ENCODE measurements at regions not wholly inside any gene's neighbourhood (a gene's known extent, or its start where the extent isn't known, plus 50 kb on each side); places are given as distances from the start of the nearest gene placed in this dataset.

DNA sequence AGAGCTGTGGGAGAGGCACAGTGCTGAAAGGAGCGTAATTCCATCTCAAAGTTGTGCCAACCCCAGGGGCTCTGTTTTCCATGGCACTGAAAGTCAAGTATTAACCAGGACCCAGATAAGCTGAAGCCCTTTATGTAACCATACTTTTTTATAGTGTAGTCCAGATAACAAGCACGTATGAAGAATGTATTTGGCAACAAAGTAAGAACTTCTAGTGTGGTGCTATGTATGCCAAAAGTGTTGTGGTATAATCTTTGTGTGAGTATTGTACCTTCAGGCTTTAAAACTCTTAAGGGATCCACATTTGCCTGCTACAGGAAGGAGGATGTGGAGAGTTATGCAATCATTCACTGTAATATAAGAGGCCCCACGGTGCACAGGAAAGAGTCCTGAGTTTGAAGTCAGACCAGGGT lies 129.4 kb downstream of the IBTK start:
- Mint-ChIP-seq H3K36me3 (ENCODE audit: insufficient read depth in 1 of 3, low read depth in 3 of 3) (no peaks in the 10 kb centered on the region), H3K4me1 (no peaks in the 10 kb centered on the region), H3K27ac (no peak overlapping the region), H3K27me3 (ENCODE audit: low read depth) (no peaks in the 10 kb centered on the region), H3K4me3 (no peak overlapping the region), H3K9me3 (no peaks in the 10 kb centered on the region)
- Histone ChIP-seq H3K9me3 (ENCODE audit: control insufficient read depth, low read depth, low read length) (no peaks in the 10 kb centered on the region), H3K4ac (ENCODE audit: low read depth, low read length) (no peak overlapping the region), H2AK5ac (ENCODE audit: insufficient read length, low read length) (no peak overlapping the region), H3K79me1 (ENCODE audit: insufficient read depth, low read depth, low read length, poor library complexity, severe bottlenecking) (no peaks in the 10 kb centered on the region), H2BK20ac (ENCODE audit: low read depth, low read length, poor library complexity, severe bottlenecking) (no peak overlapping the region), H4K91ac (ENCODE audit: insufficient read length, low read depth, low read length) (no peak overlapping the region), H3K23ac (ENCODE audit: insufficient read length, low read depth, low read length) (no peak overlapping the region), H2BK5ac (ENCODE audit: insufficient read length, low read length) (no peak overlapping the region), H3K56ac (ENCODE audit: insufficient read length, low read depth, low read length) (no peak overlapping the region), H4K5ac (ENCODE audit: insufficient read length, low read depth, low read length) (no peak overlapping the region), H3K14ac (ENCODE audit: insufficient read depth, low read length) (no peak overlapping the region), H4K8ac (replicated peaks; ENCODE audit: insufficient read length, low read depth, low read length) (no peak overlapping the region), H2BK12ac (ENCODE audit: insufficient read length, low read depth, low read length) (no peak overlapping the region), H3K23me2 (ENCODE audit: insufficient read length, low read depth, low read length, poor library complexity, severe bottlenecking) (no peaks in the 10 kb centered on the region), H3T11ph (ENCODE audit: low read length) (no peak overlapping the region), H3K27ac (ENCODE audit: insufficient read length, low read depth, low read length) (no peak overlapping the region), H3K79me2 (ENCODE audit: insufficient read depth, low read length) (no peaks in the 10 kb centered on the region), H2BK120ac (ENCODE audit: low read depth, low read length, poor library complexity, severe bottlenecking) (no peak overlapping the region), H3K18ac (ENCODE audit: insufficient read length, low read depth, low read length) (no peak overlapping the region), H3K9ac (ENCODE audit: extremely low read depth, insufficient read length, low read length) (no peak overlapping the region), H3K4me1 (ENCODE audit: insufficient read depth, low read length) (no peaks in the 10 kb centered on the region), H3K4me2 (ENCODE audit: insufficient read depth, insufficient read length, low read length) (no peak overlapping the region), H3K27me3 (ENCODE audit: insufficient read depth, low read length) (no peaks in the 10 kb centered on the region), H2BK15ac (ENCODE audit: low read depth, low read length) (no peak overlapping the region), H4K20me1 (ENCODE audit: control insufficient read depth, insufficient read depth, insufficient read length) (no peaks in the 10 kb centered on the region), H2AFZ (ENCODE audit: low read length) (no peak overlapping the region)
- no CpG with 5 or more reads among the region's 3 CpGs for WGBS (ENCODE audit: extremely low coverage, insufficient read length, low lambda C conversion rate)
- TF ChIP-seq, protein P1, sequence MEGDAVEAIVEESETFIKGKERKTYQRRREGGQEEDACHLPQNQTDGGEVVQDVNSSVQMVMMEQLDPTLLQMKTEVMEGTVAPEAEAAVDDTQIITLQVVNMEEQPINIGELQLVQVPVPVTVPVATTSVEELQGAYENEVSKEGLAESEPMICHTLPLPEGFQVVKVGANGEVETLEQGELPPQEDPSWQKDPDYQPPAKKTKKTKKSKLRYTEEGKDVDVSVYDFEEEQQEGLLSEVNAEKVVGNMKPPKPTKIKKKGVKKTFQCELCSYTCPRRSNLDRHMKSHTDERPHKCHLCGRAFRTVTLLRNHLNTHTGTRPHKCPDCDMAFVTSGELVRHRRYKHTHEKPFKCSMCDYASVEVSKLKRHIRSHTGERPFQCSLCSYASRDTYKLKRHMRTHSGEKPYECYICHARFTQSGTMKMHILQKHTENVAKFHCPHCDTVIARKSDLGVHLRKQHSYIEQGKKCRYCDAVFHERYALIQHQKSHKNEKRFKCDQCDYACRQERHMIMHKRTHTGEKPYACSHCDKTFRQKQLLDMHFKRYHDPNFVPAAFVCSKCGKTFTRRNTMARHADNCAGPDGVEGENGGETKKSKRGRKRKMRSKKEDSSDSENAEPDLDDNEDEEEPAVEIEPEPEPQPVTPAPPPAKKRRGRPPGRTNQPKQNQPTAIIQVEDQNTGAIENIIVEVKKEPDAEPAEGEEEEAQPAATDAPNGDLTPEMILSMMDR (conservative IDR thresholded peaks at IDR 0.05) = no peak
- no peak for DNase-seq

Measured in H9 (cell line).